ENCODE measurements at regions not wholly inside any gene's neighbourhood (a gene's known extent, or its start where the extent isn't known, plus 50 kb on each side); places are given as distances from the start of the nearest gene placed in this dataset.

GRCh38 chr7:113986216-113986615, 67.4 kb upstream of the PPP1R3A start:
- DNase-seq (ENCODE audit: low read depth, low spot score) = no peak
- H3K4me3 ChIP-seq (ENCODE audit: low read depth, low read length) = no peak overlapping the region
- ChIA-PET POLR2A (no interaction called here), CTCF (no interaction called here)
- TF ChIP-seq, protein P1, sequence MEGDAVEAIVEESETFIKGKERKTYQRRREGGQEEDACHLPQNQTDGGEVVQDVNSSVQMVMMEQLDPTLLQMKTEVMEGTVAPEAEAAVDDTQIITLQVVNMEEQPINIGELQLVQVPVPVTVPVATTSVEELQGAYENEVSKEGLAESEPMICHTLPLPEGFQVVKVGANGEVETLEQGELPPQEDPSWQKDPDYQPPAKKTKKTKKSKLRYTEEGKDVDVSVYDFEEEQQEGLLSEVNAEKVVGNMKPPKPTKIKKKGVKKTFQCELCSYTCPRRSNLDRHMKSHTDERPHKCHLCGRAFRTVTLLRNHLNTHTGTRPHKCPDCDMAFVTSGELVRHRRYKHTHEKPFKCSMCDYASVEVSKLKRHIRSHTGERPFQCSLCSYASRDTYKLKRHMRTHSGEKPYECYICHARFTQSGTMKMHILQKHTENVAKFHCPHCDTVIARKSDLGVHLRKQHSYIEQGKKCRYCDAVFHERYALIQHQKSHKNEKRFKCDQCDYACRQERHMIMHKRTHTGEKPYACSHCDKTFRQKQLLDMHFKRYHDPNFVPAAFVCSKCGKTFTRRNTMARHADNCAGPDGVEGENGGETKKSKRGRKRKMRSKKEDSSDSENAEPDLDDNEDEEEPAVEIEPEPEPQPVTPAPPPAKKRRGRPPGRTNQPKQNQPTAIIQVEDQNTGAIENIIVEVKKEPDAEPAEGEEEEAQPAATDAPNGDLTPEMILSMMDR (IDR thresholded peaks at IDR 0.05; ENCODE audit: insufficient read depth, low read length, missing control alignments) = no peak

- no peak overlapping the region for H3K4me3 ChIP-seq (ENCODE audit: low read depth, low read length)
- ChIA-PET POLR2A (no interaction called here), CTCF (no interaction called here)
- DNase-seq (ENCODE audit: low read depth, low spot score) = no peak
- TF ChIP-seq, protein P1 (IDR thresholded peaks at IDR 0.05; ENCODE audit: insufficient read depth, low read length, missing control alignments) = no peak
These were observed 57.7 kb upstream of the PPP1R3A start for GRCh38 chr7:113976508-113976907.

DNA sequence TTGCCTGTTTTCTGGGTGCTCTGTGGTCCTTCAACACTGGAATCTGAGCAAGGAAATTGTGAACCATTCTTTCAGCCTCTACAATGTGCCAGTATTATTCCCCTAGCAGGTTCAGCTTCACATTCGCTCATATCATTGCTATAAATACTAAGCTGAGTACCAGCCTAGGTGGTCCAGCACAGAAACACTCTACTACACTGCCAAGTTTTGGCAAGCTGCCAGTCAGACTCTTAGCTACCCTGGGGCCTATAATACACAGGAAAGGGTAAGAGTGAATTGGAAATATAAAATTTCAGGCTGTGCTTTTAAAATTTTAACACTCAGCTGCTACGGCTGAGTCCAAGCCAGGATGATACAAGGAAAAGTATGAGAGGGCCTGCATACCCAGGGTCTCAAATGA, 49.9 kb upstream of the PPP1R3A start:
- ChIA-PET CTCF (no interaction called here), POLR2A (no interaction called here)
- TF ChIP-seq, protein P1 (IDR thresholded peaks at IDR 0.05; ENCODE audit: insufficient read depth, low read length, missing control alignments) = no peak
- DNase-seq (ENCODE audit: low read depth, low spot score) = no peak
- H3K4me3 ChIP-seq (ENCODE audit: low read depth, low read length) = no peak overlapping the region

All from AG04449 (cell line).